ENCODE measurements at regions not wholly inside any gene's neighbourhood (a gene's known extent, or its start where the extent isn't known, plus 50 kb on each side); places are given as distances from the start of the nearest gene placed in this dataset.

- H3K36me3 Mint-ChIP-seq (ENCODE audit: low read depth) = no peaks in the 10 kb centered on the region
- no peaks in the 10 kb centered on the region for H3K4me1 Mint-ChIP-seq
- no peak overlapping the region for H3K4me3 Mint-ChIP-seq
- no peak for DNase-seq
- TF ChIP-seq, protein P1, sequence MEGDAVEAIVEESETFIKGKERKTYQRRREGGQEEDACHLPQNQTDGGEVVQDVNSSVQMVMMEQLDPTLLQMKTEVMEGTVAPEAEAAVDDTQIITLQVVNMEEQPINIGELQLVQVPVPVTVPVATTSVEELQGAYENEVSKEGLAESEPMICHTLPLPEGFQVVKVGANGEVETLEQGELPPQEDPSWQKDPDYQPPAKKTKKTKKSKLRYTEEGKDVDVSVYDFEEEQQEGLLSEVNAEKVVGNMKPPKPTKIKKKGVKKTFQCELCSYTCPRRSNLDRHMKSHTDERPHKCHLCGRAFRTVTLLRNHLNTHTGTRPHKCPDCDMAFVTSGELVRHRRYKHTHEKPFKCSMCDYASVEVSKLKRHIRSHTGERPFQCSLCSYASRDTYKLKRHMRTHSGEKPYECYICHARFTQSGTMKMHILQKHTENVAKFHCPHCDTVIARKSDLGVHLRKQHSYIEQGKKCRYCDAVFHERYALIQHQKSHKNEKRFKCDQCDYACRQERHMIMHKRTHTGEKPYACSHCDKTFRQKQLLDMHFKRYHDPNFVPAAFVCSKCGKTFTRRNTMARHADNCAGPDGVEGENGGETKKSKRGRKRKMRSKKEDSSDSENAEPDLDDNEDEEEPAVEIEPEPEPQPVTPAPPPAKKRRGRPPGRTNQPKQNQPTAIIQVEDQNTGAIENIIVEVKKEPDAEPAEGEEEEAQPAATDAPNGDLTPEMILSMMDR (IDR thresholded peaks at IDR 0.05) = no peak
- H3K27ac Mint-ChIP-seq = no peak overlapping the region
- H3K9me3 Mint-ChIP-seq = peaks cover 10% of the 10 kb centered on the region
- H3K27me3 Mint-ChIP-seq (ENCODE audit: low read depth, poor library complexity) = peaks cover 5% of the 10 kb centered on the region
Observed at GRCh38 chr6:88490195-88490907, 324.2 kb upstream of the CNR1 start.

- H3K4me3 Mint-ChIP-seq = no peak overlapping the region
Observed at GRCh38 chr6:88483424-88483823, 317.3 kb upstream of the CNR1 start.

DNA sequence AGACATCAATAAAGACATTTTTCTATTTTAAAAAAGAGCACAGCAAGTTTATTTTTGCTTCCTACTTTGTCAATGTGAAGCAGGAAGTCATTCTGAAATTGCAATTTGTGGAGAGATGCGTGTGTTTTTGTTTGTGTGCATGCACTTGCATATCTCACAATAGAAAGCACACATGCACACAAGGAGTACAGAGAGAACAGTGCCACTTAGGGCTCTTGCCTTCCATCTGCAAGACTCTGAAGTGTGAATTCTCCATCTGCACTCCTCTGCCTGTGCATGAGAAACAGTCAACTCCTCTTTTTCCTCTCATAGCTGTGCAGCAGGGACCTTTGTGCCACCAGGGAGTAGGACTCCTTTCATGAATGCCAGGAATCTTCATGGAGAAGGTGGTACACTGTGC lies 316.3 kb upstream of the CNR1 start:
- Mint-ChIP-seq H3K27me3 (ENCODE audit: low read depth, poor library complexity) (peaks cover 5% of the 10 kb centered on the region), H3K27ac (no peak overlapping the region), H3K9me3 (peaks cover 23% of the 10 kb centered on the region), H3K4me1 (no peaks in the 10 kb centered on the region), H3K36me3 (ENCODE audit: low read depth) (no peaks in the 10 kb centered on the region), H3K4me3 (no peak overlapping the region)
- DNase-seq = no peak
- TF ChIP-seq, protein P1 (IDR thresholded peaks at IDR 0.05) = no peak

More at GRCh38 chr6:88483424-88483823, 317.3 kb upstream of the CNR1 start:
- Mint-ChIP-seq H3K27me3 (ENCODE audit: low read depth, poor library complexity) (peaks cover 2% of the 10 kb centered on the region), H3K27ac (no peak overlapping the region), H3K9me3 (peaks cover 23% of the 10 kb centered on the region), H3K4me1 (no peaks in the 10 kb centered on the region), H3K36me3 (ENCODE audit: low read depth) (no peaks in the 10 kb centered on the region)
- DNase-seq = no peak
- TF ChIP-seq, protein P1 (IDR thresholded peaks at IDR 0.05) = no peak

DNA sequence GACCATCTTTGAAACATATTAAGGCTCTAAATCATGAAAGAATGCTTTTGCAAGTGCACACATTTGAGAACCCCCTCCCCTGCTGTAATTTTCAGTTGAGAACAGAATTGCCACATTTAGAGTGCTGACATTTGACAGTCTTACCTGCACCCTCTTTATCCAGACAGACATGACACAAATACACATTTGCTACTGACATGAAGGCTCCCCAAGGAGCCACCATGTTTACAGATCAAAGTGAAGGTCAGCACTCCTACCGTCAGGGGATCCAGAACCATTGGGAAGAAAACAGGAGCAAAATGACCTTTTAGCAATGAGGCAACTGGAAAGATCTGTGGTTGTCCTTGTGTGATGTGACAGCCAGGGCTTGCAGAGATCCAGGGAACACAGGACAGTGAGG lies 315.4 kb upstream of the CNR1 start:
- H3K27me3 Mint-ChIP-seq (ENCODE audit: low read depth, poor library complexity) = peaks cover 5% of the 10 kb centered on the region
- H3K36me3 Mint-ChIP-seq (ENCODE audit: low read depth) = no peaks in the 10 kb centered on the region
- no peak for DNase-seq
- no peak overlapping the region for H3K27ac Mint-ChIP-seq
- no peak overlapping the region for H3K4me3 Mint-ChIP-seq
- H3K9me3 Mint-ChIP-seq = peaks cover 29% of the 10 kb centered on the region
- no peaks in the 10 kb centered on the region for H3K4me1 Mint-ChIP-seq
- TF ChIP-seq, protein P1 (IDR thresholded peaks at IDR 0.05) = no peak

GRCh38 chr6:88480816-88481215 lies 314.7 kb upstream of the CNR1 start:
- H3K27ac Mint-ChIP-seq = no peak overlapping the region
- DNase-seq = no peak
- H3K9me3 Mint-ChIP-seq = peaks cover 29% of the 10 kb centered on the region
- no peaks in the 10 kb centered on the region for H3K4me1 Mint-ChIP-seq
- no peaks in the 10 kb centered on the region for H3K36me3 Mint-ChIP-seq (ENCODE audit: low read depth)
- no peak overlapping the region for H3K4me3 Mint-ChIP-seq
- TF ChIP-seq, protein P1 (IDR thresholded peaks at IDR 0.05) = no peak
- H3K27me3 Mint-ChIP-seq (ENCODE audit: low read depth, poor library complexity) = peaks cover 5% of the 10 kb centered on the region

GRCh38 chr6:88477413-88477812 lies 311.3 kb upstream of the CNR1 start:
- Mint-ChIP-seq H3K27me3 (ENCODE audit: low read depth, poor library complexity) (peaks cover 5% of the 10 kb centered on the region), H3K4me1 (no peaks in the 10 kb centered on the region), H3K4me3 (no peak overlapping the region), H3K9me3 (peaks cover 16% of the 10 kb centered on the region), H3K27ac (no peak overlapping the region), H3K36me3 (ENCODE audit: low read depth) (no peaks in the 10 kb centered on the region)
- TF ChIP-seq, protein P1 (IDR thresholded peaks at IDR 0.05) = no peak
- DNase-seq = no peak
